Dedifferentiated amniotic fluid mesenchymal stem cell (primary cell): ENCODE measurements at regions not wholly inside any gene's neighbourhood (a gene's known extent, or its start where the extent isn't known, plus 50 kb on each side); places are given as distances from the start of the nearest gene placed in this dataset.
A peak's percentile ranks its signal among the peaks of the same experiment; 100 is the strongest.
"Not testable (repeated sequence)": the region's sequence is repeated elsewhere in the genome, so short reads cannot be mapped to it uniquely, and the experiment has no call there.

Experiments
- DNase-seq: peaks from one replicate; pipeline ENCODE4 v3.0.0-alpha.2; 2016; ENCODE audit errors: extremely low spot score

DNA sequence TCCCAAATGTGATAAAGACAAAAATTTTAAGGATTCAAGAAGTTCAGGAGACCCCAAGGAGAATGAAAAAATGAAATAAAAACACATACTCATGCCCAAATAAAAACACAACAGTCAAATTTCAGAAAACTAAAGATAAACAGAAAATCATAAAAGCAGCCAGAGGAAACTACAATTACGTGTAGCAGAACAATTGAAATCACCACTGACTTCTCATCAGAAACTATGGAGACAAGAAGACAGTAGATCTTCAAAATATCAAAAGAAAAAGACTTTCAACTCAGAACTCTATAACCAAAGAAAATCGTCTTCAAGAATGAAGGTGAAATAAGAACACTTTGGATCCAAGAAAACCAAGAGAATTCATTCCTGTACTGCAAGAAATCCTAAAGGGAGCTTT is 54.9 kb downstream of the DIO3 start:
- DNase-seq: no peak

DNA sequence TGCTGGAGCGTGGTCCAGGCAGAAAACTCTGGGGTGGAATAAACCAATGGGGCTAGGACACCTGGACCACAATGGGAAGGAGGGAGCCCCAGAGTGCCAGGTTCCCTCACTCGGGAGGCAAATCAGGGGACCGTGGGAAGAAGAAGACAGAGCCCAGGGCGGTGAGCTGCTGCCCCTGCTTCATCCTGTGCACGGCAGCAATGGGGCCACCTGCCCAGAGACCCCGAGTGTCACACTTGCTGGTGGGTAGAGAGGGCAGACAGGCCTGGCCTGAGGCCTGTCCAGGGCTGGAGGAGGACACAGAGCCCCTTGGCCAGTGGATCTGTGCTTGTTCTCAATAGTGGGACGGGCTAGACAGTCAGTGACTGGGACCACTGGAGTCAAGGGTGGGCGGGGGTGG is 58.2 kb downstream of the DIO3 start:
- no peak for DNase-seq

DNA sequence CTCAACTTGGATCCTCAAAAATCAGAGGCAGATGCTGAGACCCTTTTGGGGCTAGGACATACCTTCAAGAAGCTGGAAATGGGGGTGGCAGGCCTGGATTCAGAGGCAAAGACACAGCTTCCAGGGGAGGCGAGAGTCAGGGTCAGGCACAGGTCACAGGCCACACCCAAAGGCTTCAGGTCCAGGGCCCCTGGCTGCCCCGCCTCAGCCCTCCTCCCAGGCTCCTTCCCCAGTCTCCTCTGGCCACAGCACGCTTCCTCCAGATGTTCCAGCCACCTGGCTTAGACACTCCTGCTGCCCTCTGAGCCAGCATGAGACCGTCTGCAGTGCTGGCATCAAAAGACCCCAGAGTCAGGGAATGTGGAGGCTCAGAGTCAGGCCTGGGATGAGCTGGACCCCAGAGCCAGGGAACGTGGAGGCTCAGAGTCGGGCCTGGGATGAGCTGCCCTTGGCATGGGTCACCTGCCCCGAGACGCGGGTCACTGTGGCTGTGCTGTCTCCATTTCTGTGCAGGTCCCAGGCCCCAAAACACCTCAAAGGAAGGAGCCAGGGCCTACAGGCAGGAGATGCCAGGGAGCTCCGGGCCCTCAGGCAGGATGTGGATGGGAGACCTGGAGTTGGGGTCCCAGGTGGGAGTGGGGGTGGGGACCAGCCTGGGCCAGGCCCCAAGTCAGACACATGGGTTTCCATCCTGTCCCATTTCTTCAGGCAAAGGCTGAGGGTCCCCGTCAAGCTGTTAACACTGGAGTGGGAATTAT is 58.9 kb downstream of the DIO3 start:
- DNase-seq: no peak

DNA sequence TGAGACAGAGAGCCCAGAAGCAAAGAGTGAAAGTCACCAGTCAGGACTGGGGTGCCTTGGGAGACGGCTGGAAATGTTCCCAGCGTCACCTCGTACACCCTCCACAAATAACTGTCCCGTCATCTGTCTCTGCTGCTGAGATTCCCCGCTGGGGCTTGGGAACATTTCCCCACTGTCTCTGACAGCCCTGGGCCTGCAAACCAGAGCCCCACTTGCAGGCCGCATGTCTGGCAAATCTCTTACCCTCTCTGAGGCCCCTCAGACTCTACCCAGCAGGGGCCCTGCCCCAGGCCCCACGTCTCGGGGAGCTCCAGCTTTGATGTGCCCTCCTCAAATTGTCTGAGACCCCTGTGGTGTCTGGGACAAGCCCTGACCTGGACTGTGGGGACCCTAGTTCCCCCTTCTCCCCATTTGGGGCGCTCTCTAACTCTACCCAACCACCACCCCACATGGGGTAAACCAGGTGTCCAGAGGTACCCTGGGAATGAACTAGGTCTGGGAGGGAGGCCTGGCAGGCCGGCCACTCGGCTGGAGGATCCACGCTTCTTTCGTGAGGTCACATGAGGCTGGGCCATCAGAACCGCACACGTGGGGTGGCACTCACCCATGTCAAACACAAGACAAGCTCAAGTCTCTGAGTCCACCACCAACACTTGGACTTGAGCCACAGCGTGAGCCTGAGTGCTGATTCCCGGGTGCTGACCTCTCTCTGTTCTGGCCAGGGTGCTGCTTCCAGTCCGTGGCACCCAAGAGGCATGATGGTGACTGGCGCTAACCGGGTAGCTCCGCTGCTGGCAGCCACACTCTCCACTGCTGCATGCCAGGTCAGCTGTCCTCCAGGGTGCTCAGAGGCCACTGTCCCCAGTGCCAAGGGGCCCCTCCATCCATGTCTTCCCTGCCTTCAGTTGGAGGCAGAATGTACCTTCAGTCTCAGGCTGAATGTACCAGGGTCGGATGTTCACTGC is 59.8 kb downstream of the DIO3 start:
- no peak for DNase-seq

DNA sequence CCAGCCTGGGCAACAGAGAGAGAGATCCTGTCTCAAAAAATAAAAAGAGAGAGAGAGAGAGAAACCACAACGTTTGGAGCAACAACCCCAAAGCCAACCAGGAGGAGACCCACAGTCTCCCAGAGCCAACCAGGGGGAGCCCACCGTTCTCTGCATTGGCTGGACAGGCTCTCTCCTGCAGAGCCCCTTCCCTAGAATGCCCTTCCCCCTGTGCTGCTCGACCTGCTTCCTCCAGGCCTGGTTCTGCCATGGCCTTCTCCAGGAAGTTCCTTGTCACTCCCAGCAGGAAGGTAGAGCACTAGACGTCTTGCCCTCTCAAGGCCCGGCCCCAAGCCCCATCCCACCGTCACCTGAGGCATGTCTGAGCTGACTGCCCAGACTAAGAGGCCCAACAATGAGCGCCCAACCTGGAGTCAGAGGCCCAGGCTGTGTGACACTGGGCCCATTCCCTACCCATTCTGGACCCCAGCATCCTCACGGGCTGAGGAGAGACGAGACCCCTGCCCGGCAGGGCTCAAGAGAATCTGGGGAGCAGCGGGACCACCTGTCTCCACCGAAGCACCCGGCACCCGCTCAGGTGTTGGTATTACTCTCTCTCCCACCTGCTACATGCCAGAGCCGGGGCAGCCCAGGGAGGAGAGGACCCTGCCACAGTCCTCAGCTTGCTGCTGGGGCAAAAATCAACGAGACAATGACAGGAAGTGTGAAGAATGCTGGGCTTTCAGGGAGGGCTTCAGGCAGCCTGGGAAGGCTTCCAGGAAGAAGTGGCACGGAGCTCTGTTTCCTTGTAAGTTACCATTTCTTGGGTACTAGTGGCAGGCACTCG is 61.2 kb downstream of the DIO3 start:
- DNase-seq: no peak

DNA sequence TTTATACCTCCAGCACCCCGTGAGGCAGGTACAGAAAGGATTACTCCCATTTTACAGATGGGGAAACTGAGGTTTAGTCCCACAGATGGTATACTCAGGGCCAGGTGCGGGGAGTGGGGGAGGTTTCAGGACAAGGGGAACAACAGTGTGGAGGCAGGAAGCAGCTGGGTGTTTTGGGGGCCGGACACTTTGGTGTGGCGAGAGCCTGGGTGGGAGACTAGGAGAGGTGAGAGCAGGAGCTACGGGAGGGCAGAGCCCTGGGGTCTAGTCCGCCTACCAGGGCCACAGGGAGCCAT is 61.7 kb downstream of the DIO3 start:
- no peak for DNase-seq

DNA sequence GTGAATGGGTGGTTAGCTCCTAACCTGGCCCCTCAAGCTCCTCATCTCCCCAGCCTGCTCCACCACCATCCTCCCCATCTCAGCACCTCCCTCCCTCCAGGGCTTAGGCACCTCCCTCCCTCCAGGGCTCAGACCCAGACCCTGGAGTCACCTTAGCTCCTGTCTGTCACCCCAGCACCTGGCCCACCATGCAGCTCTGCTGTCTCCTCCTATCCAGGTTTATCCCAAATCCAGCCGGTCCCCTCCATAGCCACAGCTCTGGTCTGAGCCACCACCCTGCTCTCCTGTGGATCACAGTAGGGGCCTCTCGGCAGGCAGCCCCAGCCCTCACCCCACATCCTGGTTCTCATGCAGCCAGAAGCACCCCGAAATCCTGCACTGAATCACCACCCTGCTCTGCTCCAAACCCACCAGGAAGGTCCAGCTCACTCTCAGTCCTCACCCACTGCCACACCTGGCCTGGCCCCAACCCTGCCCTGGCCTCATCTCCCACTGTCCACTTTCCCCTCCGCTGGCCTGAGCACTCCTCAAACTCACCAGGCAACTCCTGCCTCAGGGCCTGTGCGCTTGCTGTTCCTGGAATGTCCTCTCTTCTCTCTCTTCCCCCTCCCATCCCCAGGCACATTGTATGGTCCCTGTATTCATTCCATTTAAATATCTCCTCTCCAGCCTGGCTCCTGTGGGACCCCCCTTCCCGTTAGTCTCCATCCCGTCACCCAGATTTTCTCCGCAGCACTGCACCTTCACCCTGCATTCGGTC is 62.6 kb downstream of the DIO3 start:
- DNase-seq: no peak

DNA sequence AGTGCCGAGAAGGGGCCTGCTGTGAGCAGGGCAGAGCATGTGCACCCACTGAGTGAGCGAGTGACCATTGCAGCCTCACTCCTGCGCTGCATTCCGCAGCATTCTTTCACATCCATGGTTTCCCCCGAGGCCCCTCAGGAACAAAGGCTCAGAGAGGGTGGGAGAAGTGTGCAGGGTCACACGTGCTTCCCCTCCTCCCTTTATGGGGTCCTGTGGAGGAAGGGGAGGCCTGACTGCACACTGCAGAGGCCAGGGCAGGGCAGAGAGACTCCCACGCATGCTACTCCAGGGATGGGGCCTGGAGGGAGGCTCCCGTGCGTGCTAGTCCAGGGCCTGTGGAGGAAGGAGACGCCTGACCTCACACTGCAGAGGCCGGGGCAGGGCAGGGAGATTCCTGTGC is 63.2 kb downstream of the DIO3 start:
- DNase-seq: no peak

DNA sequence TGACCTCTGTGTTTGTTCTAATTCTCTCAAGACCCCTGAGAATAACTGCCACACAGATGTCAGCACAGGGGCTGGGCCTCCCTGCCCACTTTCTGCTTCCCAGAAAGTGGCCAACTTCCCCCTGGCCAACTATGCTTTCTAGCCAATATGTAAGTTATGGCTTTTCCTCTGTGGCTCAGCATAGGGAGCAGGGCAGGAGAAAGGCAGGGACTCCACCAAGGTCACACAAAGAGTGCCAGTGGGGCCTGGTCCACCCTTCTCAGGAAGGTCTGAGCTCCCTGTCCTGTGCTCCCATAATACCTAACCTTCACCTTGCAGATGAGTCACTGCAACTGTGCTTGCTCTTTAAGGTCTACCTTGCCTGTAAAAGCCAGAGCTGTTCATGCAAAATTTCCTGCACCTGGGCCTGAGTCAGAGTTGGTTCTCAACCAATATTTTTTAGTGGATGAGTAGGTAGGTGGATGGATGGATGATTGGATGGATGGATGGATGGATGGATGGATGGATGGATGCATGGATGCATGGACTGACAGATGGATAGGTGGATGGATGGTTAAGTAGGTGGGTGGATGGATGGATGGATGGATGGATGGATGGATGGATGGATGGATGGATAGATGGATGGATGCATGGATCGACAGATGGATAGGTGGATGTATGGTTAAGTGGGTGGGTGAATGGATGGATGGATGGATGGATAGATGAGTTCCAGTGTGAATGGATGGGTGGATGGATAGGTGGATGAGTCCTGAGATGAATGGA is 64.2 kb downstream of the DIO3 start:
- no peak for DNase-seq

DNA sequence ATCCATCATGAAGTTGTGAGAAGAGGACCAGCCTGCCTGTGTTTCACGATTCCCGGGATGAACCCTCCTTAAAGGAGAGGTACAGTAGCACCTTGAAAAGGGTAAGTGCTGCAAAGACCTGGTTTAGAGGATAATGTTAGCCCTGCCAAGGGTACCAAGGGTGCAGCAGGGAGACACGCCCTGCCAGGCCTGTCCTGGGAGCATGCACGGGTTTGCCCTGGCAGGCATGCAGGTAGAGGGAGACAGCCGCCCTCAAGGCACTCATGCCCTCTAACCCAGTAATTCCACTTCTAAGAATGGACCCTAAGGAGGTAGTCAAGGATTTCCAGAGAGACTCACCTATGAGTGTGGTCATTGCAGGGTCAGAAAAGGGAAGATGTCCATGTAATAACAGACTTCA is 65.0 kb downstream of the DIO3 start:
- no peak for DNase-seq

DNA sequence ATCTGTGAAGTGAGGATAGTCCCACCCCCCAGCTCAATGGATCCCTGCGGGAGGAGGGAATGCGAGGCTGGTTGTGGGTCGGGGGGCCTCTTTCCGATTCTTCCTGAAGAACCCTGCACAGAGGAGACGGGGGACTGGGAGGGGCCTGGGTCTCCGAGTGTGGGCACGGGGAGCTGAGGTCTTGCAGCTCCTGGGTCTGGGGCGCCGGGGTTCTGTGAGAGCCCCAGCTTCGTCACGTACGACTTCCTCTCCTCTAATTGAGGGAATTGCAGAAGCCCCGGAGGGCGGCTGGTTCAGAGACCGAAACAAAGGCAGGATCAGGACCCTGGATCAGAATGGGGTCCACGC is 66.6 kb downstream of the DIO3 start:
- DNase-seq: no peak

DNA sequence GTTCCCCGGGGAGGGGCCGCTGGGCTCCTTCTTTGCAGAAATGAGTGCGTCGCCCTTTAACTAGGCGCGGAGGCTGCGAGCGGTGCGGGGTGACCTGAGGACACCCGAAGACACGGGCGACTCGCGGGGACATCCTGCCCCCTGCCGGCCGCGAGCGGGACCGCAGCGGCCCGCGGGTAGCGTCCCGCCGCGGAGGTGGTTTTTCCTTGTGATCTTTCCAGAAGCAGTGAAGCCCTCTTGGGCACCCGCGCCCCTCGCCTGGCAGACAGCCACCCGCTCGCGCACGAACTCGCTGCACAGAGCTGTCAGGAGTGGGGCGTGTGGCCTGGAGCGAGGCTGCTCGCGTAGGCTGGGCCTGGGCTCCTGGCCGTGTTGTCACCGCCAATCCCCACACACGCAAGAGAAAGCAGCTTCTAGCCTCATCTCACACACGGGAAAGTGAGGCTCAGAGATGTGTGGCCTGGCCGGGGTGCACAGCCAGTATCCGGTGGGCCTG is 67.2 kb downstream of the DIO3 start:
- peak; percentile 72 for DNase-seq

DNA sequence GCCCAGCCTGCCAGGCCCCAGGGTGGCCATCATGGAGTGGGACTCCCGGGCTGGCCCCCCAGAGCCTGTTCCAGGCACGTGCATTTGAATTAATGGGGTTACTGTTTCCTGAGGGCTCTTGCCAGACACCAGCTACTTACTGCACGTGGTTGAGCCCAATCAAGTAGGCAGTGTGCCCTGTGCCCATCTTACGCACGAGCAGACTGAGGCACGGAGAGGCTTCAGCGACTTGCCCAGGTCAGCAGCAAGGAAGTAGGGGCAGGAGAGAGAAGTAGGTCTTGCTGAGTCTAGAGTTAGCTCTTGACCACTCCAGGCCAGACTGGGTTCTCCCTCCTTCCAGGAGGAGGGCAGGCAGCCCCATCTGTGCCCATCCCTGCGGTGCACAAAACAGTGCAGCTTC is 67.7 kb downstream of the DIO3 start:
- no peak for DNase-seq

DNA sequence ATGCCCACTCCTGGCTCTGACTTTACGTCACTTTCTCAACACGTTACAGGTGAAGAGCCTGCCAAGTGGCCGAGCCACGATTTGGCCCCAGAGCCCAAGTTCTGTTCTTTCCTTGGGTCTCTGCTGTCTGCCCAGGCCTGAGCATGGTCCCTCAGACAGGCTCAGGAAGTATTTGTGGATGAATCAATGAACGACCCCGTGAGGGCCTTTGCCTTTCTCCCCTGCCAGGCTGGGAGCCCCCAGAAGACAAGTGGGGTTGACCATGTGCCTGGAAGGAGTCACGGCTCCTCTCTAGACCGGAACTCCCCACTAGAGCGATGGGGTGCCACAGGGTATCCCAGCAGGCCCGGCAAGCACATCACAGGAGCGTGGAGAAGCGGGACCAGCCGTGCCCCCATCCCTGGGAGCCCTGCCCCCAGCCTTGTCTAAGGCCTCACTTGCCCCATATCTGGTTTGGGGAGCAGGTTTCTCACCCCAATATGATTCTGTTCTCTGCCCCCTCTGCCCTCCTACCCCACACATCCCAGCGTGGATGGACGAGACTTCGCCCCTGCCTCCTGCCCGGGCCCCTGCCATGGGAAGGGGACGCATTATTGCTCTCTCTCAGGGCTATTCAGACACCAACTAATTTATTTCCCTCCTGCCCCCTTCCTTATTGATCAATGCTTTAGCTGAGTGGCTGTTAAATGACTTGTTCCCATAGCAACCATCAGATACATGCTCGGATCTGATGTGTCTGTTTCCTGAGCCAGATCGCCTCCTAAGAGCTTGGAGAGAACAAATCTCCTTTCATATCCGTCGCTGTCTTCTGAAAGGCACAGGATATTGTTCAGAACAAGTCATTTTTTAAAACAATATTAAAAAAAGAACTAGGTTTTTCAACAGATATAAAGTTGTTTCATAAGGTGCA is 69.0 kb downstream of the DIO3 start:
- no peak for DNase-seq

DNA sequence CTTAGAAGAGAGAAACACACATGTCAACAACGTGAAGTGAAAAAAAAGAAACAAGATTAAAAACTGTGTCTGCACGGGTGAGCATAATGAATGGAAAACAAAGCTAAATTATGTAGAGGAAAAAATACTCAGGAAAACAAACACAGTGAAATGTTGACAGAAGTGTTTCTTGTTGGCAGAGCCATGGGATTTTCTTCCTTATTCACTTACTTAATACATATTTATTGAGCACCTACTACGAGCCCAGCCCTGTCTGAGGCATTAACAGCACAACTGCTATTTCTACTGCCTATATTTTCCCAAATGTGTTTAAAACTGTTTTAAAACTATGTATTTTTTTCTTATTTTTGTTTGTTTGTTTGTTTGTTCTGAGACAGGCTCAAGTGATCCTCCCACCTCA is 69.9 kb downstream of the DIO3 start:
- no peak for DNase-seq

DNA sequence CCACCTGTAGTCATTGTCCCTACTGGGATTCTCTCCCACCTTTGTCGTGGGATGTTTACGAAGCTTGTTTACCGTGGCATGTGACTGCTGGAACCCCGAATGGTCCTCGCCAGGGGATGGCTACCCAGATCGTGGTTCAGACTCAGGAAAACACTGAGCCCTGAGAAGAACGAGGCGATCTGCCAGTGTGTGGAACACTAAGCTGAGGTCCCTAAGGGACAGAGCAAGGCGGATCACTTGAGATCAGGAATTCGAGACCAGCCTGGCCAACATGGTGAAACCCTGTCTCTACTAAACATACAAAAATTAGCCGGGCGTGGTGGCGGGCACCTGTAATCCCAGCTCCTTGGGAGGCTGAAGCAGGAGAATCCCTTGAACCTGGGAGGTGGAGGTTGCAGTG is 70.7 kb downstream of the DIO3 start:
- DNase-seq: not testable (repeated sequence)

DNA sequence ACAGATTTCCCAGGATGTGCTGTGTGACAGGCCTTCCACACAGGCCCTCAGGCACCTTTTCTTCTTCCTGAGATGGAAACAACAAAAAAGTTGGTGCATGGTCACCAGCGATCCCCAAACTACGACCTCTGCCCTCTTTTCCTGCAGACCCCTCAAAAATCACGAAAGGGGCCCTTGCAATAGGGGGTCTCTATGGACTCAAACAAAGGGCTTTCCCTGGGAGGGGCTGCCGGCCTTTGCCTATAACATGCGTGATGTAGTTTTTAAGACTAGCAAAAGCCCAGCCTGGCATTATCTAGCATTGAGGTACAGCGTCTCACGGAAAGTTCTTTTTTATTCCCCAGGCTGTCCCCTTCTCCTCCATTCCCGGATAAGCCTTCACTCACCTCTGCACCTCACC is 71.2 kb downstream of the DIO3 start:
- DNase-seq: no peak

DNA sequence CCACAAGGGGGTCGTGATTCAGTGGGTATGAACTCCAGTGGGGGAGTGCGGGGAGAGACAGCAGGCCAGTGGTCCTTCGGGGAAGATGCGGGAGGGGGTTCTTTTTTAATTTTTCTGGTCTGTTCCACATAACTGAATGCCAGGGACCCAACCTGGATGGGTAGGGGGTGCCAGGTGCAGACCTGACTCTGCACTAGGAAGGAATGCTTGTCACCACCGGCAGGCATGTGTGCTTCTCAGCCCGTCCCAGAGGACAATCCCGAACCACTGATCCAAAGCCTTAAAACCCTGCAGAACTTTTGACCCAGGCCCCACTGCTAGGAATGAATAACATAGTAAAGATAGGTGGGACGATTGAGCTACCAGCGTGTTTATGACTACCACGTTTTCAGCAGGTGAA is 72.0 kb downstream of the DIO3 start:
- no peak for DNase-seq

DNA sequence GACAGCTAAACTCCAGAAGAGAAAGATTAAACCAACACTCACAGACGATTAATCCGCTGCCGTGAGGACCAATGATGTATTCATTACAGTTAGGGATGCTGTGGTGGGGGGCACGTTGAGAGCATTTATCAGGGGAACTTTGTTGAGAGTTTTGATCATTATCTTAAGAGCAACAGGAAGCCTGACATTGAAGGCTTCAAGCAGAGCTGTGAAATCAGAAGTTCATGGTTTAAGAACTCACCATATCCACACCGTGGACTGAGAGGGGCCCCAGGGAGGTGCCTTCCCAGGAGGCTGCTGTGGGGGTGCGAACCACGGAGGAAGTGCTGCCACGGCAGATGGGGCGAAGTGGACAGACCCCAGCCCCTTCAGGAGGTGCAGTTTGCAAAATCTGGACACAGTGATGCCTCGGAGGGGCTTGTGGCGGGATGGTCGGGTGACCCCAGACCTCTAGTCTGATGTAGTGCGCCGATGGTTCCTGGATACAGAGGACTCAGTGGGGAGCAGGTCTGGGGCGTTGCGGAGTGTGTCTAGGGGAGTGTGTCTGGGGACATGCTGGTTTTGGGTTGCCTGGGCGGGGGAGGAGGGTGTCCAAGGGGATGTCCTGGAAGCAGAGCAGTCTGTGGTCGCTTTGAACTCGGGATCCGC is 73.0 kb downstream of the DIO3 start:
- no peak for DNase-seq
